K562 (cell line): ENCODE measurements at regions not wholly inside any gene's neighbourhood (a gene's known extent, or its start where the extent isn't known, plus 50 kb on each side); places are given as distances from the start of the nearest gene placed in this dataset.

ENCODE experiments used
- ATAC-seq: fragments of 200-7000 bp; cut with Tn5 transposase; 3 replicates; pipeline ENCODE4 v1.9.1; 2020; ENCODE audit warnings: moderate library complexity
- BruUV-seq: library from RNA; stranded (reverse); fragments of 400-500 nt; replicated peaks from 2 replicates; lab custom pipeline; 2021; lab: Mats Ljungman, UMichigan
- CTCF ChIA-PET: fragments of 300-600 bp; formaldehyde crosslinking; extraction: SDS; loops from one replicate; lab custom pipeline; 2021; ENCODE audit warnings: low intra/inter-chr PET ratio; lab: Yijun Ruan, JAX
- POLR2A ChIA-PET: fragments of 300-600, 350-650 bp; sonication (Branson Sonifier 250); formaldehyde crosslinking; extraction: SDS; loops from one replicate; lab custom pipeline; 2021; ENCODE audit warnings: antibody characterized with exemption, inconsistent platforms; lab: Yijun Ruan, JAX
- DNase-seq, 4 experiments: peaks; one replicate each; pipeline versions ENCODE4 v3.0.0 to v3.0.0-alpha.2; 2011 to 2018; ENCODE audit warnings: low spot score in 3 of 4, mixed read lengths in 3 of 4; ENCODE audit errors: extremely low read depth in 1 of 4
- FAIRE-seq: peaks from 2 replicates; lab custom pipeline; 2011; peaks lifted over from hg19 to GRCh38; lab: Jason Lieb, UNC
- H2AFZ ChIP-seq: 2 replicates; pipeline ENCODE4 v1.6.0; 2011; ENCODE audit warnings: low read depth, low read length, control low read depth, inconsistent platforms
- H3K27ac ChIP-seq: fragments of 200-600 bp; 3 replicates; pipeline ENCODE4 v1.8.0; 2011; ENCODE audit warnings: low read depth, mild to moderate bottlenecking, control low read depth, inconsistent platforms, low read length, moderate library complexity, mixed read lengths; ENCODE audit errors: extremely low read depth
- H3K27me3 ChIP-seq, 2 experiments: fragments of 300-600 bp in 1 of 2; 2 replicates in 1 of 2; 3 replicates in 1 of 2; pipeline versions ENCODE4 v1.6.0 to v1.8.0; 2011; ENCODE audit warnings: inconsistent platforms in 2 of 2, low read length in 2 of 2, mild to moderate bottlenecking in 1 of 2, mixed read lengths in 1 of 2, moderate library complexity in 1 of 2; ENCODE audit not compliant: control insufficient read depth in 2 of 2, insufficient read depth in 2 of 2
- H3K36me3 ChIP-seq: fragments of 300-600 bp; 3 replicates; pipeline ENCODE4 v1.8.0; 2011; ENCODE audit warnings: mild to moderate bottlenecking, low read length, inconsistent platforms; ENCODE audit not compliant: control insufficient read depth, insufficient read depth
- H3K4me1 ChIP-seq, 2 experiments: fragments of 200-600 bp in 1 of 2; replicated peaks in 1 of 2; 2 replicates in 1 of 2; 3 replicates in 1 of 2; pipeline versions ENCODE4 v1.5.1 to v1.8.0; 2011; ENCODE audit warnings: inconsistent platforms in 2 of 2, low read length in 2 of 2, mild to moderate bottlenecking in 1 of 2, mixed read lengths in 1 of 2, moderate library complexity in 1 of 2; ENCODE audit not compliant: control insufficient read depth in 2 of 2, insufficient read depth in 2 of 2
- H3K4me2 ChIP-seq: 2 replicates; pipeline ENCODE4 v1.6.1; 2011; ENCODE audit warnings: low read length, control low read depth, inconsistent platforms, mixed read lengths; ENCODE audit not compliant: insufficient read depth
- H3K4me3 ChIP-seq: fragments of 200-600 bp; sonication (generic), shearing (Covaris generic); 2 replicates; pipeline ENCODE4 v1.5.1; 2016; ENCODE audit warnings: control low read depth, inconsistent platforms
- H3K79me2 ChIP-seq: fragments of 200-600 bp; 3 replicates; pipeline ENCODE4 v1.8.0; 2011; ENCODE audit warnings: low read length, inconsistent platforms; ENCODE audit not compliant: control insufficient read depth, insufficient read depth
- H3K9ac ChIP-seq, 2 experiments: 2 replicates each; pipeline versions ENCODE4 v1.6.0 to v1.6.1; 2011; ENCODE audit warnings: low read depth in 2 of 2, low read length in 2 of 2, control low read depth in 1 of 2, inconsistent platforms in 1 of 2, mild to moderate bottlenecking in 1 of 2, mixed read lengths in 1 of 2; ENCODE audit not compliant: insufficient read depth in 1 of 2
- H3K9me1 ChIP-seq: one replicate; pipeline ENCODE4 v1.6.0; 2011; ENCODE audit warnings: inconsistent platforms, mild to moderate bottlenecking, low read length, moderate library complexity; ENCODE audit not compliant: control insufficient read depth, insufficient read depth
- H3K9me3 ChIP-seq: replicated peaks from 2 replicates; pipeline ENCODE4 v1.5.1; 2011; ENCODE audit warnings: low read depth, low read length, inconsistent platforms; ENCODE audit not compliant: control insufficient read depth, insufficient read depth
- H4K20me1 ChIP-seq: replicated peaks from 2 replicates; pipeline ENCODE4 v1.6.1; 2011; ENCODE audit warnings: low read length, inconsistent platforms, mixed read lengths; ENCODE audit not compliant: control insufficient read depth, insufficient read depth
- CCNT2 ChIP-seq: IDR thresholded peaks from 2 replicates; pipeline ENCODE4 v1.6.1; 2011; ENCODE audit warnings: borderline replicate concordance, low read depth, mild to moderate bottlenecking, moderate library complexity, mixed read lengths, low read length; ENCODE audit not compliant: insufficient read length; ENCODE audit errors: extremely low read depth
- KDM4B ChIP-seq, 2 experiments: fragments of 450-650 bp in 1 of 2; sonication (generic) in 1 of 2; IDR thresholded peaks; 2 replicates each; pipeline ENCODE4 v1.6.1; 2016 to 2017; ENCODE audit warnings: borderline replicate concordance in 2 of 2, antibody characterized with exemption in 1 of 2, low read depth in 1 of 2, mild to moderate bottlenecking in 1 of 2
- LARP7 ChIP-seq: fragments of 450-650 bp; IDR thresholded peaks from 2 replicates; pipeline ENCODE4 v1.6.1; 2016
- MAZ ChIP-seq, 2 experiments: fragments of 450-650 bp in 1 of 2; sonication (generic) in 1 of 2; formaldehyde crosslinking; IDR thresholded peaks in 1 of 2; conservative IDR thresholded peaks in 1 of 2; 2 replicates each; pipeline versions ENCODE4 v1.4.0 to v1.5.0; 2020; ENCODE audit warnings: mild to moderate bottlenecking in 1 of 2, missing genetic modification reagents in 1 of 2
- NR1H2 ChIP-seq: sonication (generic); formaldehyde crosslinking; IDR thresholded peaks from 2 replicates; pipeline ENCODE4 v1.4.0; 2020; ENCODE audit warnings: mild to moderate bottlenecking, missing genetic modification reagents
- REST ChIP-seq, 2 experiments: fragments of 450-650 bp; formaldehyde crosslinking in 1 of 2; IDR thresholded peaks; 2 replicates each; pipeline versions ENCODE4 v1.4.0 to v1.6.1; 2014 to 2020; ENCODE audit warnings: mild to moderate bottlenecking in 2 of 2, borderline replicate concordance in 1 of 2, low read depth in 1 of 2
- RNF2 ChIP-seq: sonication (generic); IDR thresholded peaks from 2 replicates; pipeline ENCODE4 v1.6.1; 2016
- TAF9B ChIP-seq: fragments of 450-650 bp; IDR thresholded peaks from 2 replicates; pipeline ENCODE4 v1.6.1; 2018; ENCODE audit warnings: mild to moderate bottlenecking; ENCODE audit not compliant: partially characterized antibody
- TARDBP ChIP-seq: fragments of 450-650 bp; IDR thresholded peaks from 2 replicates; pipeline ENCODE4 v1.6.1; 2016
- WGBS: fragments of 100-300 bp; shearing (Covaris generic); methylation state at CpG from one replicate; pipeline ENCODE4 v1.1.6; 2016; ENCODE audit warnings: low coverage, mixed read lengths; ENCODE audit not compliant: insufficient coverage; ENCODE audit errors: missing lambda C conversion rate; 5-methylcytosine and 5-hydroxymethylcytosine counted together
- in situ Hi-C: fragments of 300-500 bp; cut with MboI; formaldehyde crosslinking; loops from 4 replicates; pipeline ENCODE4 v1.15.0; 2018; ENCODE audit warnings: inconsistent platforms, mixed read lengths
- intact Hi-C: fragments of 100-400 bp; cut with micrococcal nuclease; formaldehyde crosslinking; loops from 2 replicates; pipeline ENCODE4 v1.14.2; 2022

- H3K4me1 ChIP-seq: no peaks in the 10 kb centered on the region
- no peak overlapping the region for H3K9ac ChIP-seq
- POLR2A ChIA-PET: no interaction called here
- FAIRE-seq (peak; percentile 76), DNase-seq (peak; percentile 10 to 66 (median 24)), ATAC-seq (peak; percentile 96)
- H3K27ac ChIP-seq: no peak overlapping the region
- H3K36me3 ChIP-seq: no peaks in the 10 kb centered on the region
- in situ Hi-C loops (loop anchor here (10.0 to 25.0 kb wide), 2 partner anchors 479 to 758 kb away; no protein-coding TSS in a partner anchor), intact Hi-C loops (loop anchor here (2.0 kb wide), 1 partner anchor 473 kb away; no protein-coding TSS in a partner anchor)
- CTCF ChIA-PET: interaction anchor here (0.8 to 1.2 kb wide), 3 partner anchors 253 to 513 kb away, joined by 3 read pairs; no protein-coding TSS in a partner anchor
- H3K4me3 ChIP-seq: no peak overlapping the region
- H2AFZ ChIP-seq: no peak overlapping the region
- H3K27me3 ChIP-seq: peaks cover 0 to 2% of the 10 kb centered on the region in 2 experiments; a peak in 2 of 5 replicates
- H3K9me3 ChIP-seq: no peaks in the 10 kb centered on the region
- H3K4me2 ChIP-seq: no peak overlapping the region
- BruUV-seq: no TSS peak
- H3K9me1 ChIP-seq: no peaks in the 10 kb centered on the region
- WGBS: 4% methylated on average over 18 of the region's 18 CpGs
- no peaks in the 10 kb centered on the region for H3K79me2 ChIP-seq
- no peaks in the 10 kb centered on the region for H4K20me1 ChIP-seq
- TF ChIP-seq REST (IDR thresholded peaks at IDR 0.05; ENCODE audit: borderline replicate concordance) (peak; percentile 46; the same call in 1 of the 2 replicates), REST (CRISPR knock-in tag; IDR thresholded peaks at IDR 0.05; ENCODE audit: low read depth) (no peak), TAF9B (no peak), CCNT2 (no peak), RNF2 (peak; percentile 67), TARDBP (no peak), LARP7 (no peak), MAZ (CRISPR knock-in tag; conservative IDR thresholded peaks at IDR 0.05 in 1 of 2, IDR thresholded peaks at IDR 0.05 in 1 of 2) (0 out of 4 replicates have a peak, but pooled peaks of 1 of the 2 experiments have one; percentile 36), NR1H2 (CRISPR knock-in tag) (no peak), KDM4B (IDR thresholded peaks at IDR 0.05; ENCODE audit: borderline replicate concordance in 2 of 2, low read depth in 1 of 2) (no peak)
Observed at GRCh38 chr7:21253740-21254687, 173.9 kb upstream of the SP4 start.
